Esophagus muscularis mucosa (tissue), 4 donors: ENCODE measurements at regions not wholly inside any gene's neighbourhood (a gene's known extent, or its start where the extent isn't known, plus 50 kb on each side); places are given as distances from the start of the nearest gene placed in this dataset.

Experiments
- DNase-seq: peaks from one replicate; pipeline ENCODE4 v3.0.0-alpha.2; 2017; ENCODE audit errors: extremely low spot score
- H3K27ac ChIP-seq, 4 donors: fragments of 200-600 bp; sonication (generic); replicated peaks in 1 of 4; 1 replicate in 3 of 4; 2 replicates in 1 of 4; pipeline ENCODE4 v1.5.1; 2016 to 2019; ENCODE audit warnings: mild to moderate bottlenecking in 1 of 4
- H3K27me3 ChIP-seq, 4 donors: fragments of 200-600 bp; sonication (generic); one replicate each; pipeline versions ENCODE4 v1.5.1 to v1.6.0; 2016 to 2019
- H3K36me3 ChIP-seq, 4 donors: fragments of 200-600 bp; sonication (generic); one replicate each; pipeline ENCODE4 v1.5.1; 2016 to 2019
- H3K4me1 ChIP-seq, 4 donors: fragments of 200-600 bp; sonication (generic); one replicate each; pipeline ENCODE4 v1.5.1; 2016 to 2019
- H3K4me3 ChIP-seq, 4 donors: fragments of 200-600 bp; sonication (generic); 1 replicate in 2 of 4; 2 replicates in 2 of 4; pipeline ENCODE4 v1.5.1; 2016 to 2019; ENCODE audit warnings: mild to moderate bottlenecking in 4 of 4, moderate library complexity in 1 of 4
- H3K9me3 ChIP-seq, 4 donors: fragments of 200-600 bp; sonication (generic); 1 replicate in 3 of 4; 2 replicates in 1 of 4; pipeline ENCODE4 v1.5.1; 2016 to 2019
- EP300 ChIP-seq: sonication (generic); formaldehyde crosslinking; IDR thresholded peaks from one replicate; pipeline ENCODE4 v1.6.1; 2017; ENCODE audit warnings: antibody characterized with exemption
- POLR2A ChIP-seq: fragments of 450-650 bp; IDR thresholded peaks from one replicate; pipeline ENCODE4 v1.6.1; 2017; ENCODE audit warnings: antibody characterized with exemption, moderate library complexity, mild to moderate bottlenecking, low read depth
- POLR2AphosphoS5 ChIP-seq, 2 donors: sonication (generic); formaldehyde crosslinking; IDR thresholded peaks; one replicate each; pipeline ENCODE4 v1.6.1; 2017; ENCODE audit warnings: antibody characterized with exemption in 2 of 2
- WGBS: methylation state at CpG from one replicate; pipeline ENCODE4 v1.1.5; 2018; 5-methylcytosine and 5-hydroxymethylcytosine counted together
- intact Hi-C: fragments of 100-400 bp; cut with DNase I; formaldehyde crosslinking; loops from one replicate; pipeline ENCODE4 v1.15.1; 2023
- TF ChIP-seq, protein P1 (sequence below), 3 experiments: fragments of 200-600 bp in 2 of 3; fragments of 450-650 bp in 1 of 3; sonication (generic) in 2 of 3; IDR thresholded peaks; one replicate each; pipeline ENCODE4 v1.5.1; 2017 to 2019; ENCODE audit warnings: antibody characterized with exemption in 3 of 3, mild to moderate bottlenecking in 2 of 3, moderate library complexity in 1 of 3

- intact Hi-C loops = no loop called here
- DNase-seq = no peak
- TF ChIP-seq, protein P1, sequence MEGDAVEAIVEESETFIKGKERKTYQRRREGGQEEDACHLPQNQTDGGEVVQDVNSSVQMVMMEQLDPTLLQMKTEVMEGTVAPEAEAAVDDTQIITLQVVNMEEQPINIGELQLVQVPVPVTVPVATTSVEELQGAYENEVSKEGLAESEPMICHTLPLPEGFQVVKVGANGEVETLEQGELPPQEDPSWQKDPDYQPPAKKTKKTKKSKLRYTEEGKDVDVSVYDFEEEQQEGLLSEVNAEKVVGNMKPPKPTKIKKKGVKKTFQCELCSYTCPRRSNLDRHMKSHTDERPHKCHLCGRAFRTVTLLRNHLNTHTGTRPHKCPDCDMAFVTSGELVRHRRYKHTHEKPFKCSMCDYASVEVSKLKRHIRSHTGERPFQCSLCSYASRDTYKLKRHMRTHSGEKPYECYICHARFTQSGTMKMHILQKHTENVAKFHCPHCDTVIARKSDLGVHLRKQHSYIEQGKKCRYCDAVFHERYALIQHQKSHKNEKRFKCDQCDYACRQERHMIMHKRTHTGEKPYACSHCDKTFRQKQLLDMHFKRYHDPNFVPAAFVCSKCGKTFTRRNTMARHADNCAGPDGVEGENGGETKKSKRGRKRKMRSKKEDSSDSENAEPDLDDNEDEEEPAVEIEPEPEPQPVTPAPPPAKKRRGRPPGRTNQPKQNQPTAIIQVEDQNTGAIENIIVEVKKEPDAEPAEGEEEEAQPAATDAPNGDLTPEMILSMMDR (IDR thresholded peaks at IDR 0.05) = no peak
- TF ChIP-seq EP300 = no peak
- no peaks in the 10 kb centered on the region for H3K9me3 ChIP-seq
- H3K4me1 ChIP-seq = no peaks in the 10 kb centered on the region
- no peak overlapping the region for H3K27ac ChIP-seq
- 53% methylated on average over 1 of the region's 1 CpG for WGBS
- no peak overlapping the region for H3K4me3 ChIP-seq
- no peaks in the 10 kb centered on the region for H3K36me3 ChIP-seq
- H3K27me3 ChIP-seq = no peaks in the 10 kb centered on the region
Observed at GRCh38 chr4:125681240-125681639, 366.5 kb downstream of the FAT4 start.

- intact Hi-C loops = no loop called here
- no peak overlapping the region for H3K4me3 ChIP-seq
- no peak for DNase-seq
- no peaks in the 10 kb centered on the region for H3K27me3 ChIP-seq
- WGBS = 96% methylated on average over 18 of the region's 18 CpGs
- TF ChIP-seq EP300 = no peak
- TF ChIP-seq POLR2AphosphoS5 (IDR thresholded peaks at IDR 0.05) = no peak
- TF ChIP-seq POLR2A = no peak
- TF ChIP-seq, protein P1 (IDR thresholded peaks at IDR 0.05) = no peak
- no peaks in the 10 kb centered on the region for H3K4me1 ChIP-seq
- H3K27ac ChIP-seq = no peak overlapping the region
- H3K36me3 ChIP-seq = no peaks in the 10 kb centered on the region
- no peaks in the 10 kb centered on the region for H3K9me3 ChIP-seq
Observed at GRCh38 chr4:125682730-125683129, 368.0 kb downstream of the FAT4 start.

DNA sequence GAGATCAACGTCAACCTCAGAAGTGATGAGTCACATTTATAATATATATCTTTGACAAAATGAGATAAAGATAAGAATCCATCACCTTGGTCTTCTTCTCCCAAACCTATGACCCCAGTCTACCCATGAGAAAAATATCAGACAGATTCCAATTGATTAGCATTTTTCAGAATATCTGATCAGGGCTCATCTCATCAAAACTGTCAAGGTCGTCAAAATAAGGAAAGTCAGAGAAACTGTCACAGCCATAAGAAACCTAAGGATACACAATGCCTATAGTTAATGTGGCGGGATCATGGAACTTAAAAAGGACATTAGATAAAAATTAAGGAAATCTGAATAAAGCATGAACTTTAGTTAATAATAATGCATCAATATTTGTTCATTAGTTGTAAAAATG lies 374.1 kb downstream of the FAT4 start:
- H3K4me3 ChIP-seq = no peak overlapping the region
- H3K27ac ChIP-seq = no peak overlapping the region
- H3K36me3 ChIP-seq = no peaks in the 10 kb centered on the region
- TF ChIP-seq POLR2AphosphoS5 (IDR thresholded peaks at IDR 0.05) (no peak), EP300 (no peak), POLR2A (no peak)
- TF ChIP-seq, protein P1 (IDR thresholded peaks at IDR 0.05) = no peak
- H3K27me3 ChIP-seq = no peaks in the 10 kb centered on the region
- no peak for DNase-seq
- no peaks in the 10 kb centered on the region for H3K4me1 ChIP-seq
- no peaks in the 10 kb centered on the region for H3K9me3 ChIP-seq
- WGBS = 92% methylated on average over 3 of the region's 3 CpGs
- intact Hi-C loops = no loop called here

DNA sequence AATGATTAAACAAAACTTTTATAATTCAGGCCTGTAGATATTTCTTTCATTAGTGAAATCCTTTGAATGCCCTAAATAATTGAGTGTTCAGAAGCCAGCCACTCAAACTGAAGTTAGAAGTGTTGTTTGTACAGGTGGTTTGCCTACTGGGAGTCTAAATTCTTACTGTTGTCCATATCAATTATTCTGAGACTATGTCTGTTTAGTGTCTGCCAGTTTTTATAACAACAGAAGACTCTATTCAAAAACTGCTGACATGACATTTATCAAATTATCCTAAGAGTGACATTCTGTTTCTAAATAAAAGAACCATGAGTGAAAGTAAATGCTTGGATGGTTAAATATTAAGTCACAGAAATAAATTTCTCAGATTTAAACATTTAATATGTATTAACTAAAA lies 375.1 kb downstream of the FAT4 start:
- TF ChIP-seq, protein P1 (IDR thresholded peaks at IDR 0.05) = no peak
- TF ChIP-seq POLR2AphosphoS5 (IDR thresholded peaks at IDR 0.05) (no peak), EP300 (no peak), POLR2A (no peak)
- Histone ChIP-seq H3K27ac (no peak overlapping the region), H3K4me1 (no peaks in the 10 kb centered on the region), H3K4me3 (no peak overlapping the region), H3K27me3 (no peaks in the 10 kb centered on the region), H3K36me3 (no peaks in the 10 kb centered on the region), H3K9me3 (no peaks in the 10 kb centered on the region)
- no peak for DNase-seq
- intact Hi-C loops = no loop called here

DNA sequence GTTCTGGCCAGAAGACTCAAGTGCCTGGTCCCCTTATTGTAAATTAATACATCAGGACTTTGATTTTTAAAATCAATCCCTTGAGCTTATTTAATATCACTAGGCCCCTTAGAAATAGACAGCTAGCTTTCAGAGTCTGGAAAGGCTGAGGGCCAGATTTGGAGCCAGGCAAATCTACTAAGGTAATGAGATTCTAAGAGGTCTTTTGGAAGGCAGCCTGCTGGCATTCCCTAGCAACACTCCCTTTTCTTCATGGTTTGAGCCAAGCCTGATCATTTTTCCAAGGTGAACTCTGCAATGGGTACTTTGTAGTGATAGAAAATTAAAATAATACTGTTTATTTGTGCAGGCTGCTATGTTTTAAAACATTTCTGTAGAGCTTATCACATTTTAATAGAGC lies 378.5 kb downstream of the FAT4 start:
- Histone ChIP-seq H3K36me3 (no peaks in the 10 kb centered on the region), H3K27ac (no peak overlapping the region), H3K4me1 (no peaks in the 10 kb centered on the region), H3K27me3 (no peaks in the 10 kb centered on the region), H3K4me3 (no peak overlapping the region), H3K9me3 (peaks cover 0 to 3% (median 0%) of the 10 kb centered on the region in 4 donors)
- intact Hi-C loops = no loop called here
- TF ChIP-seq POLR2A = no peak
- TF ChIP-seq, protein P1 (IDR thresholded peaks at IDR 0.05) = no peak
- no peak for TF ChIP-seq EP300
- no peak for TF ChIP-seq POLR2AphosphoS5 (IDR thresholded peaks at IDR 0.05)
- no peak for DNase-seq
